Osteoblast (primary cell): ENCODE measurements at regions not wholly inside any gene's neighbourhood (a gene's known extent, or its start where the extent isn't known, plus 50 kb on each side); places are given as distances from the start of the nearest gene placed in this dataset.

ENCODE experiments used
- DNase-seq: peaks from one replicate; pipeline ENCODE4 v3.0.0; 2011; ENCODE audit warnings: low spot score, mixed read lengths; ENCODE audit not compliant: insufficient read length; ENCODE audit errors: missing footprints
- H2AFZ ChIP-seq: 2 replicates; pipeline ENCODE4 v1.6.0; 2011; ENCODE audit warnings: mild to moderate bottlenecking, low read length
- H3K27ac ChIP-seq: 2 replicates; pipeline ENCODE4 v1.5.1; 2011; ENCODE audit warnings: mild to moderate bottlenecking, low read depth, low read length, moderate library complexity
- H3K27me3 ChIP-seq: 2 replicates; pipeline ENCODE4 v1.6.0; 2012; ENCODE audit warnings: mild to moderate bottlenecking, control low read depth, inconsistent platforms, low read length, moderate library complexity; ENCODE audit not compliant: insufficient read depth
- H3K36me3 ChIP-seq: 2 replicates; pipeline ENCODE4 v1.5.1; 2011; ENCODE audit warnings: mild to moderate bottlenecking, low read length, control low read depth, moderate library complexity; ENCODE audit not compliant: insufficient read depth
- H3K4me1 ChIP-seq: 2 replicates; pipeline ENCODE4 v1.5.1; 2011; ENCODE audit warnings: mild to moderate bottlenecking, low read length, control low read depth, moderate library complexity; ENCODE audit not compliant: insufficient read depth
- H3K4me2 ChIP-seq: 2 replicates; pipeline ENCODE4 v1.6.0; 2011; ENCODE audit warnings: mild to moderate bottlenecking, low read length; ENCODE audit not compliant: insufficient read depth
- H3K4me3 ChIP-seq: fragments of 200-600 bp; sonication (generic); 3 replicates; pipeline ENCODE4 v1.5.1; 2012; ENCODE audit warnings: mild to moderate bottlenecking, low read length, inconsistent platforms; ENCODE audit not compliant: insufficient read depth
- H3K79me2 ChIP-seq: 2 replicates; pipeline ENCODE4 v1.6.0; 2012; ENCODE audit warnings: mild to moderate bottlenecking, low read length, control low read depth, inconsistent platforms; ENCODE audit not compliant: insufficient read depth
- H3K9me3 ChIP-seq: 2 replicates; pipeline ENCODE4 v1.5.1; 2011; ENCODE audit warnings: low read depth, low read length, control low read depth
- H4K20me1 ChIP-seq: 2 replicates; pipeline ENCODE4 v1.6.0; 2012; ENCODE audit warnings: mild to moderate bottlenecking, low read length, control low read depth; ENCODE audit not compliant: insufficient read depth
- TF ChIP-seq, protein P1 (sequence below): IDR thresholded peaks from 2 replicates; pipeline ENCODE4 v1.5.1; 2011; ENCODE audit warnings: mild to moderate bottlenecking, low read depth, low read length, moderate library complexity; ENCODE audit errors: extremely low read depth

DNA sequence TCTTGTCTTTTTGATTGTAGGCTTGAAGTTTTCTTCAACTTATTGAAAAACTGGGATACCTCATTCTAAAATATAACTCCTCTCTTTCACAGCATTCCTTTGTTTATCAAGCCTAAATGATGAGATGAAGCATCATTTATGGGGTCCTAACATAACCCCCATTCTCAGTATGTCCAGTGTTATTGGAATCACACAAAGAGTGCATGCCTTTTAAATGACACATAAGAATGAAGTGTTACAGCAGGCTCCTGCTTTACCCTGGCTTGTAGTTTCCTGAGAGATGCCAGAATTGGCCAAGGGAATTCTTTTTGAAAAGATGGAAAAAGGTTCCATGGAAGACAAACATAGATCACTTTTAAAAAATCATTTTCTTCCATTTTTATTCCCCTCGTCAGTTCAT, 502.4 kb downstream of the BCKDHB start:
- no peaks in the 10 kb centered on the region for H3K27me3 ChIP-seq
- TF ChIP-seq, protein P1, sequence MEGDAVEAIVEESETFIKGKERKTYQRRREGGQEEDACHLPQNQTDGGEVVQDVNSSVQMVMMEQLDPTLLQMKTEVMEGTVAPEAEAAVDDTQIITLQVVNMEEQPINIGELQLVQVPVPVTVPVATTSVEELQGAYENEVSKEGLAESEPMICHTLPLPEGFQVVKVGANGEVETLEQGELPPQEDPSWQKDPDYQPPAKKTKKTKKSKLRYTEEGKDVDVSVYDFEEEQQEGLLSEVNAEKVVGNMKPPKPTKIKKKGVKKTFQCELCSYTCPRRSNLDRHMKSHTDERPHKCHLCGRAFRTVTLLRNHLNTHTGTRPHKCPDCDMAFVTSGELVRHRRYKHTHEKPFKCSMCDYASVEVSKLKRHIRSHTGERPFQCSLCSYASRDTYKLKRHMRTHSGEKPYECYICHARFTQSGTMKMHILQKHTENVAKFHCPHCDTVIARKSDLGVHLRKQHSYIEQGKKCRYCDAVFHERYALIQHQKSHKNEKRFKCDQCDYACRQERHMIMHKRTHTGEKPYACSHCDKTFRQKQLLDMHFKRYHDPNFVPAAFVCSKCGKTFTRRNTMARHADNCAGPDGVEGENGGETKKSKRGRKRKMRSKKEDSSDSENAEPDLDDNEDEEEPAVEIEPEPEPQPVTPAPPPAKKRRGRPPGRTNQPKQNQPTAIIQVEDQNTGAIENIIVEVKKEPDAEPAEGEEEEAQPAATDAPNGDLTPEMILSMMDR: no peak
- peaks cover 27% of the 10 kb centered on the region for H3K4me1 ChIP-seq
- no peaks in the 10 kb centered on the region for H3K36me3 ChIP-seq
- H3K27ac ChIP-seq: peak overlapping the region; percentile 95
- H3K79me2 ChIP-seq: no peaks in the 10 kb centered on the region
- H3K4me3 ChIP-seq: no peak overlapping the region
- H2AFZ ChIP-seq: no peak overlapping the region
- H3K4me2 ChIP-seq: no peak overlapping the region
- H4K20me1 ChIP-seq: no peaks in the 10 kb centered on the region
- H3K9me3 ChIP-seq: no peaks in the 10 kb centered on the region
- DNase-seq: no peak

DNA sequence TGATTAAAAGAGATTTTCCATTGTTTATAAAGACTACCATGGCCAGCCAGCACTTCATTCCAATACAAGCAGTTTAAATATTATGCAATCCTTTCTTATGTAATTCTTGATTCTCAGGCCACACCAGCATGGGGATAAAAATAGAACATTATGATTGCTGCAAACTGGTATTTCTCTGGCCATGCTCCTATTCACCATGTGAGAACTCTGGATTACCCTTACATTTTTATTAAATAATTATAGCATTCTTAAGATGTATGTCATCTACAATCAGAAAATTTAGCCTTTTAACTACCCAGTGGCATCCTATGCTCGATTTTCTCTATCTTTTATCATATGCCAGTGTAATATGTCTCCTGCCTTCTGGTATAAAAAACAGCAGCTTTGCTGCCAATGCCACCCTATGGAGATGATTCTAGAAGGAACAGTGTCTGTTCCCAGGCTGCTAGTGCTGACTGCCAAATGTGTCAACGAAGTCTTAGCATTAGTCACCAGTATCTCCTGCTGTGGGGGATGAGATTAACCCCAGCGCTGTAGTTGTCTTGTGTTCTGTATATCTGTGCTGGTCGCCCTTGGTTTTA, 501.4 kb downstream of the BCKDHB start:
- H2AFZ ChIP-seq: no peak overlapping the region
- no peaks in the 10 kb centered on the region for H3K9me3 ChIP-seq
- H3K27ac ChIP-seq: peak overlapping the region; percentile 95
- TF ChIP-seq, protein P1: no peak
- no peaks in the 10 kb centered on the region for H4K20me1 ChIP-seq
- H3K4me2 ChIP-seq: peak overlapping the region; percentile 68
- peak; percentile 58 for DNase-seq
- no peaks in the 10 kb centered on the region for H3K79me2 ChIP-seq
- H3K27me3 ChIP-seq: no peaks in the 10 kb centered on the region
- H3K36me3 ChIP-seq: no peaks in the 10 kb centered on the region
- no peak overlapping the region for H3K4me3 ChIP-seq
- peaks cover 27% of the 10 kb centered on the region for H3K4me1 ChIP-seq

DNA sequence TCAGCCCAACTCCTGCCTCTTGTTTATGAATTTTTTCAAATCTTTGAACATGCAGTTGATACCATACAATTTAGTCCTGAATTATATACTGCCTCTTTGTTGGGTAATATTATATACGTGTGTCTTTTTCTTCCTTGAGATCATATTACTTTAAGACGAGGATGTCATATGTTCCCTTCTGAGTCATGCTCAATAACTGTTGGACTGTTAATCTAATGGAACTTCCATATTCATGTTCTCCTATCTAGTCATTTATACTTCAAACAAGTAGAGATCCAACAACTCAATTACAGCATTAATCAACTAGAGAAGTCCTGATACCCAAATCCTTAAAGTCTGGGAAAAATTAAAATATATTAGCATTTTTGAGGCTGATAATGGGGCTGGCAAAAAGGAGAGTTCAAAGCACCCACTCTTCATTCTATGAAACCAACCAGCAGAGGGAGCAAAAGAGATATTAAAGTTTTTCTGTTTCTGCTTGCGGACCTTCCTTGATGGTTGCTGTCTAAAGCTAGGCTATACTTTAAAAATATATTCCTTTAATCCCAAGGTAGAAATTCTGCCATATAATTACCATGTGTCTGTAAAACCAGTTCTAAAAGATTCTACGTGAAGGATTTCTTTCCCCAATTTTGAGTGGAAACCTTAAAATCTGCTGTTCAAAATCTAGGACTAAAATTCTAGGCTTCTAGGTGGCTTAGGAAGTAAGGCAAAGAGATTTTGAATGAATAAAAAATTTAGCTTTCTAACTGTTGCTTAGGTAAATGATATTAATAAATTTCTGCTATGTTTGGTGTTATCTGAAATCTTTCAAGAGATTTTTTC, 498.9 kb downstream of the BCKDHB start:
- Histone ChIP-seq H3K27me3 (no peaks in the 10 kb centered on the region), H3K36me3 (no peaks in the 10 kb centered on the region), H3K9me3 (no peaks in the 10 kb centered on the region), H2AFZ (no peak overlapping the region), H3K4me3 (no peak overlapping the region), H3K79me2 (no peaks in the 10 kb centered on the region), H4K20me1 (no peaks in the 10 kb centered on the region), H3K4me2 (no peak overlapping the region), H3K27ac (peak overlapping the region; percentile 41), H3K4me1 (peaks cover 24% of the 10 kb centered on the region)
- no peak for DNase-seq
- TF ChIP-seq, protein P1: peak; percentile 66

DNA sequence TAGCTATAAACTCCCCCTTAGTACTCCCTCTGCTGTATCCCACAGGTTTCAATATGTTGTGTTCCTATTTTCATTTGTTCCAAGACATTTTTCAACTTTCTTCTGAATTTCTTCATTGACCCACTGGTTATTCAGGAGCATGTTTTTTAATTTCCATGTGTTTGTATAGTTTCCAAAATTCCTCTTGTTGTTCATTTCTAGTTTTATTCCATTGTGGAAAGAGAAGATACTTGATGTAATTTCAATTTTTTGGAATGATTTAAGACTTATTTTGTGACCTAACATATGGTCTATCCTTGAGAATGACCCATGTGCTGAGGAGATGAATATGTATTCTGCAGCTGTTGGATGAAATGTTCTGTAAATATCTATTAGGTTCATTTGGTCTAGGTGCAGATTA, 497.2 kb downstream of the BCKDHB start:
- Histone ChIP-seq H3K4me1 (peaks cover 15% of the 10 kb centered on the region), H3K4me2 (no peak overlapping the region), H4K20me1 (no peaks in the 10 kb centered on the region), H2AFZ (no peak overlapping the region), H3K27ac (no peak overlapping the region), H3K79me2 (no peaks in the 10 kb centered on the region), H3K36me3 (no peaks in the 10 kb centered on the region), H3K4me3 (no peak overlapping the region), H3K27me3 (no peaks in the 10 kb centered on the region), H3K9me3 (no peaks in the 10 kb centered on the region)
- TF ChIP-seq, protein P1: no peak
- no peak for DNase-seq
